ENCODE measurements at regions not wholly inside any gene's neighbourhood (a gene's known extent, or its start where the extent isn't known, plus 50 kb on each side); places are given as distances from the start of the nearest gene placed in this dataset.

DNA sequence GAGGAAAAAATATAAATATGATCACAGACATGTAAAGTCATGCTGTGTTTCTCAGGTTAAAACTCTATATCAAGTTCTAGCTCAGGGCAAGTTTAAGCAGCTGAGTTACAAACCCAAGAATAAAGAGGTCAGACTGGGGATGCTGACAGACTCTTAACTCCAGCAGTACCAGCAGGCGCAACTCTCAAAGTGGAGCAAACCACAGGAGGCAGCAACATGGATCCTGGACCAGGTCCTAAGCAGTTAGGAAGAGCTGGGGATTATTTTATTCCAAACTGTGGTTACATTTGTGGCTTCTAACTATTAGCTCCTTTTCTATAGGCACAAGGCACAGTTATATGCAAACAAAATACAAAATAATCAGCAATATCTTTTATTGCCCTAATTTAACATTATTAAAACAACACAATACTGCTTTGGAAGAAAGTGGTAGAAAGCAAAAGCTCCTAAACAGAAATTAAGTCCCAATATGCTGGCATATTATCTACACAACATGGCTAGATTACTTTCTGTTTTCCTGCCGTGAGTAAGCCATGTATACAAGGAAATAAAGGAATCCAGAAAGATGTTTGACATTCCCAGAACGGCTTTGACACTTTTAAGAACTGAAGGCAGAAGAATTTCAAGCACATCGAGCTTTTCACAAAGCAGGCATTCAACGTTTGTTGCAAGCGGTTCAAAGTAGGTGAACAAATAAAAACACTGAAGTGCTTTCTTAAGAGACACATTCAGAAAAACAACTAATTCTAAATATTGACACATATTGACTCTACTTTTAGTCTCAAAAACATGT lies 378.8 kb upstream of the ZNF608 start:
- TF ChIP-seq EP300 (IDR thresholded peaks at IDR 0.05) (no peak), POLR2A (IDR thresholded peaks at IDR 0.05) (no peak)
- TF ChIP-seq, protein P1, sequence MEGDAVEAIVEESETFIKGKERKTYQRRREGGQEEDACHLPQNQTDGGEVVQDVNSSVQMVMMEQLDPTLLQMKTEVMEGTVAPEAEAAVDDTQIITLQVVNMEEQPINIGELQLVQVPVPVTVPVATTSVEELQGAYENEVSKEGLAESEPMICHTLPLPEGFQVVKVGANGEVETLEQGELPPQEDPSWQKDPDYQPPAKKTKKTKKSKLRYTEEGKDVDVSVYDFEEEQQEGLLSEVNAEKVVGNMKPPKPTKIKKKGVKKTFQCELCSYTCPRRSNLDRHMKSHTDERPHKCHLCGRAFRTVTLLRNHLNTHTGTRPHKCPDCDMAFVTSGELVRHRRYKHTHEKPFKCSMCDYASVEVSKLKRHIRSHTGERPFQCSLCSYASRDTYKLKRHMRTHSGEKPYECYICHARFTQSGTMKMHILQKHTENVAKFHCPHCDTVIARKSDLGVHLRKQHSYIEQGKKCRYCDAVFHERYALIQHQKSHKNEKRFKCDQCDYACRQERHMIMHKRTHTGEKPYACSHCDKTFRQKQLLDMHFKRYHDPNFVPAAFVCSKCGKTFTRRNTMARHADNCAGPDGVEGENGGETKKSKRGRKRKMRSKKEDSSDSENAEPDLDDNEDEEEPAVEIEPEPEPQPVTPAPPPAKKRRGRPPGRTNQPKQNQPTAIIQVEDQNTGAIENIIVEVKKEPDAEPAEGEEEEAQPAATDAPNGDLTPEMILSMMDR (IDR thresholded peaks at IDR 0.05), result no peak

All from tibial nerve (tissue), 4 donors.